ENCODE measurements at regions not wholly inside any gene's neighbourhood (a gene's known extent, or its start where the extent isn't known, plus 50 kb on each side); places are given as distances from the start of the nearest gene placed in this dataset.

DNA sequence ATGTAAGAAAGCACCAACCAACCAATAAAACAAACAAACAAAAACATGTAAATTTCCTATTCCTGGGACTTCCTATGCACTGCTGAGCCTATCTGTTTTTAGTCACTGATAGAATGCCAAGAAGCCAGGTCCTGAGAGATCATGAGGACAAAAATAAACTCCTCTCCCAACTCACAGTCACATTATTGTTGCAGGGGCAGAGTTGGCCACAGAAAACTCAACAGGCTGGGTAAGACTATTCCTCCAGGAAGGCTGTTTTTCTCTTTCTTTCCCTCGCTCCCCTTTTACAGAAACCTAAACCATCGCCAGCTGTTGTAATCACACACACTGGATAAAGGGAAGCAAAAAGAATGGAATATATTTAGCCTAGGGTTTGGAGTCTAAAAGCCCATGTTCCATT lies 55.8 kb upstream of the METAP2 start:
- no peak overlapping the region for H3K4me3 ChIP-seq (ENCODE audit: low read depth, low read length)
- in situ Hi-C loops (cut with HindIII; ENCODE audit: low sequenced_read_pairs): no loop called here
- TF ChIP-seq, protein P1, sequence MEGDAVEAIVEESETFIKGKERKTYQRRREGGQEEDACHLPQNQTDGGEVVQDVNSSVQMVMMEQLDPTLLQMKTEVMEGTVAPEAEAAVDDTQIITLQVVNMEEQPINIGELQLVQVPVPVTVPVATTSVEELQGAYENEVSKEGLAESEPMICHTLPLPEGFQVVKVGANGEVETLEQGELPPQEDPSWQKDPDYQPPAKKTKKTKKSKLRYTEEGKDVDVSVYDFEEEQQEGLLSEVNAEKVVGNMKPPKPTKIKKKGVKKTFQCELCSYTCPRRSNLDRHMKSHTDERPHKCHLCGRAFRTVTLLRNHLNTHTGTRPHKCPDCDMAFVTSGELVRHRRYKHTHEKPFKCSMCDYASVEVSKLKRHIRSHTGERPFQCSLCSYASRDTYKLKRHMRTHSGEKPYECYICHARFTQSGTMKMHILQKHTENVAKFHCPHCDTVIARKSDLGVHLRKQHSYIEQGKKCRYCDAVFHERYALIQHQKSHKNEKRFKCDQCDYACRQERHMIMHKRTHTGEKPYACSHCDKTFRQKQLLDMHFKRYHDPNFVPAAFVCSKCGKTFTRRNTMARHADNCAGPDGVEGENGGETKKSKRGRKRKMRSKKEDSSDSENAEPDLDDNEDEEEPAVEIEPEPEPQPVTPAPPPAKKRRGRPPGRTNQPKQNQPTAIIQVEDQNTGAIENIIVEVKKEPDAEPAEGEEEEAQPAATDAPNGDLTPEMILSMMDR (IDR thresholded peaks at IDR 0.05; ENCODE audit: low read depth, low read length, missing control alignments): no peak
- DNase-seq (ENCODE audit: low read depth): no peak
